ENCODE measurements at regions not wholly inside any gene's neighbourhood (a gene's known extent, or its start where the extent isn't known, plus 50 kb on each side); places are given as distances from the start of the nearest gene placed in this dataset.

DNA sequence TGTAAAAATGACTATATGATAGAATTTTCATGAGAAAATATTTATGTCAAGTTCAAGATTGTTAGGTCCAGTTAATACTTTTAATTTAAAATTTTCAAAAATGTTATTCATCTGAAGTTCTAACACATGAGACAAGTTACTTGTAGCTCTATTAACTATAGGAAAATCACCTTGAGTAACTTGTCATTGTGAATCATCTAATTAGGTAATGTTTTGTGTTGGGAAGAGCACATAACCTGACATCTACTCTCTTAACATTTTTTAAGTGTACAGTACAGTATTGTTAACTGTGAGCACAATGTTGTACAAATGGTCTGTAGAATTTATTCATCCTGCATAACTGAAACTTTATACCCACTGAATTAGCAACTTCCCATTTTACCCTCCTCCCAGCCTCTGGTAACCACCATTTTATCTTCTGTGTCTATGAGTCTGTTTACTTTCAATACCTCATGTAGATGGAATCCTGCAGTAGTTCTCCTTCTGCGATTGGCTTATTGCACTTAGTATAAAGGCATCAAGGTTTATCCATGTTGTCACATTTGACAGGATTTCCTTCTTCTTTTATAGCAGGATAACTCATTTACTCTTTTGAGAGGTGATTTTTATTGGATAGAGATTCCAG lies 54.6 kb downstream of the ARL4A start:
- no peak overlapping the region for H3K4me3 Mint-ChIP-seq
- H3K27ac Mint-ChIP-seq: no peak overlapping the region
- DNase-seq (ENCODE audit: low spot score): no peak
- no peaks in the 10 kb centered on the region for H3K9me3 Mint-ChIP-seq
- H3K36me3 Mint-ChIP-seq (ENCODE audit: low read depth): no peaks in the 10 kb centered on the region
- intact Hi-C loops (cut with micrococcal nuclease): no loop called here
- H3K27me3 Mint-ChIP-seq (ENCODE audit: insufficient read depth): peaks cover 5% of the 10 kb centered on the region
- no peaks in the 10 kb centered on the region for H3K4me1 Mint-ChIP-seq (ENCODE audit: low read depth)

DNA sequence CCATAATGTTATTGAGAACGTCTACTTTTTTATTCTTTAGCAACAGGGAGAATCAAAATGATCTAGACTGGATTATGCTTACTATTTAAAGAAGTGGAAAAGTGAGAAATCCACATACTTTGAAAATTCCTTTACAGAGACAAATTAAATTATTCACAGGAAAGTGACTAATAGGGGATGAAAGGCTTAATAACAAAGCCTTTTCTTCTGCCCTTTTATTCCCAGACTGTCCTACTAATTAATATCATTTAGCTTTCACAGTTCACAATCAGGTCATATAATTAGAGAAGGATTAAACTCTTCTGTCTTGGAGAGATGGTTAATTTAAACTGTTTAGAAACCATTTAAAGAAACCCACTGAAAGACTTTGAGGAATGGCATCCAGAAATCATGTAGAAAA lies 58.8 kb downstream of the ARL4A start:
- no peaks in the 10 kb centered on the region for H3K36me3 Mint-ChIP-seq (ENCODE audit: low read depth)
- no peaks in the 10 kb centered on the region for H3K9me3 Mint-ChIP-seq
- intact Hi-C loops (cut with micrococcal nuclease): no loop called here
- H3K27me3 Mint-ChIP-seq (ENCODE audit: insufficient read depth): peaks cover 5% of the 10 kb centered on the region
- no peak overlapping the region for H3K4me3 Mint-ChIP-seq
- no peak overlapping the region for H3K27ac Mint-ChIP-seq
- no peak for DNase-seq (ENCODE audit: low spot score)
- H3K4me1 Mint-ChIP-seq (ENCODE audit: low read depth): no peaks in the 10 kb centered on the region

DNA sequence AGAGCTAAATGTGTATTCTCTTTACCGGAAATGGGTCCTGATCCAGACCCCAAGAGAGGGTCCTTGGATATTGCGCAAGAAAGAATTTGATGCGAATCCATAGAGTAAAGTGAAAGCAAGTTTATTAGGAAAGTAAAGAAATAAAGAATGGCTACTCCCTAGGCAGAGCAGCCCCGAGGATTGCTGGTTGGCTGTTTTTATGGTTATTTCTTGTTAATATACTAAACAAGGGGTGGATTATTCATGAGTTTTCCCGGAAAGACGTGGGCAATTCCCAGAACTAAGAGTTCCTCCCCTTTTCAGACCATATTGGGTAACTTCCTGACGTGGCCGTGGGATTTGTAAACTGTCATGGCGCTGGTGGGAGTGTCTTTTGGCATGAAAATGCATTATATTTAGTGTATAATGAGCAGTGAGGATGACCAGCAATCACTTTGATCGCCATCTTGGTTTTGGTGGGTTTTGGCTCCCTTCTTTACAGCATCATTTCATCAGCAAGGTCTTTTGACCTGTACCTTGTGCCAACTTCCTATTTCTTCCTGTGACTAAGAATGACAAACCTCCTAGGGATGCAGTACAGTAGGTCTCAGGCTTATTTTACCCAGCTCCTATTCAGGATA lies 60.4 kb downstream of the ARL4A start:
- no peaks in the 10 kb centered on the region for H3K9me3 Mint-ChIP-seq
- H3K27me3 Mint-ChIP-seq (ENCODE audit: insufficient read depth): peaks cover 5% of the 10 kb centered on the region
- DNase-seq (ENCODE audit: low spot score): no peak
- intact Hi-C loops (cut with micrococcal nuclease): no loop called here
- H3K4me3 Mint-ChIP-seq: no peak overlapping the region
- H3K27ac Mint-ChIP-seq: no peak overlapping the region
- H3K4me1 Mint-ChIP-seq (ENCODE audit: low read depth): no peaks in the 10 kb centered on the region
- H3K36me3 Mint-ChIP-seq (ENCODE audit: low read depth): no peaks in the 10 kb centered on the region

DNA sequence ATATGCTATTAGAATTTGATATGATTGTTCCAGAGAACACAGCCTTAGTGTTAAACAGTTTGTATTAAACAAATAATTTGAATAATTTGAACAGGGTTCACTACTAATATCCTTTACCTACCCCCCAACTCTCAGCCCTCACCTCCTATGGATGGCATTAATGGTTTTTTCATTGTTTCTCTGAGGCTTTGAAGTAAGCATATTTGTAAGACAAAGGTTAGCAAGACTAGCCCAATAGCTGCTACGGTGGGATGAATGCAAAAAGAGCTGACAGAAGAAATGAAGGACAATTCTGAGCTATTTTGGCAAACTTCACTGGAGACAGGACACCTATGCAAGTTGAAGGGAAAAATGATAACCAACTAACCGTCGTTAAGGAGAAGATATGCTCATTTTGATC lies 61.6 kb downstream of the ARL4A start:
- H3K9me3 Mint-ChIP-seq: no peaks in the 10 kb centered on the region
- DNase-seq (ENCODE audit: low spot score): no peak
- H3K36me3 Mint-ChIP-seq (ENCODE audit: low read depth): no peaks in the 10 kb centered on the region
- no peak overlapping the region for H3K27ac Mint-ChIP-seq
- H3K4me1 Mint-ChIP-seq (ENCODE audit: low read depth): no peaks in the 10 kb centered on the region
- H3K4me3 Mint-ChIP-seq: no peak overlapping the region
- peaks cover 5% of the 10 kb centered on the region for H3K27me3 Mint-ChIP-seq (ENCODE audit: insufficient read depth)
- intact Hi-C loops (cut with micrococcal nuclease): no loop called here

DNA sequence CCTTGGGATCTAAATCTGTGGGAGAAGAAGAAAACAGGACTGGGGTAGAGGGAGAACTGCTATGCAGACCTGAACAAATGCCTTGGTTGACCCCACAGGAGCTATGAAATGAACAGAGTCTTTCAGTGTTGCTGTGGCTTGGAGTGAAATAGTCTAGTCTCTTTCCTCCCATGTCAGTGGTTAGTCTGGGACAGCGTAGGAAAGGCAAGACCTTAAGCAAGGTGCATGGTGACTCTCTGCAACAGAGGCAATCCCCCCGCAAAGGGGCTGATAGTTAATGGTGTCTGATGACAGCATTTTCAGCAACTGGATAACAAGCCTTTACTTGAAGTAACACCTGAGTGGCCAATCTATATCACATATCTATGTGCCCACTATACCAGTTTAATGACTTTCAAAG lies 62.3 kb downstream of the ARL4A start:
- Mint-ChIP-seq H3K27me3 (ENCODE audit: insufficient read depth) (peaks cover 5% of the 10 kb centered on the region), H3K36me3 (ENCODE audit: low read depth) (no peaks in the 10 kb centered on the region), H3K4me1 (ENCODE audit: low read depth) (no peaks in the 10 kb centered on the region), H3K9me3 (no peaks in the 10 kb centered on the region), H3K27ac (no peak overlapping the region), H3K4me3 (no peak overlapping the region)
- intact Hi-C loops (cut with micrococcal nuclease): no loop called here
- DNase-seq (ENCODE audit: low spot score): no peak

DNA sequence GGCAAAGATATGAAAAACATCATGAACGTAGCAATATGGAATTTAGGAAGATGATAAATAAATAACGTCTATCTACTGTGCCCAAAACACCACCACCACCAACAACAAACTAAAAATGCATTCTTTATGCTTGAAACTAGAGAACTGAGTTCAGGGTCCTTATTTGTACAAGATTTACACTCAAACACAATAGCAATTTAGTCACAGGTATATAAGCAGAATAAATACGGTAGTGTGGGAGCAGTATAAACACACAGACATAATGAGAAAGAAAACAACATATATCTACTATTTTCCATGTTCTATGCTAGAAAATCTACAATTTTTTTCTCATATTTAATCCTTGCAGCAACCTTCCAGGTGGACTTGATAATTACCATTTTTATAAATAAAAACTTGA lies 64.3 kb downstream of the ARL4A start:
- no peak overlapping the region for H3K4me3 Mint-ChIP-seq
- H3K36me3 Mint-ChIP-seq (ENCODE audit: low read depth): no peaks in the 10 kb centered on the region
- no peak overlapping the region for H3K27ac Mint-ChIP-seq
- H3K27me3 Mint-ChIP-seq (ENCODE audit: insufficient read depth): peaks cover 3% of the 10 kb centered on the region
- no peaks in the 10 kb centered on the region for H3K9me3 Mint-ChIP-seq
- intact Hi-C loops (cut with micrococcal nuclease): no loop called here
- H3K4me1 Mint-ChIP-seq (ENCODE audit: low read depth): no peaks in the 10 kb centered on the region
- no peak for DNase-seq (ENCODE audit: low spot score)

DNA sequence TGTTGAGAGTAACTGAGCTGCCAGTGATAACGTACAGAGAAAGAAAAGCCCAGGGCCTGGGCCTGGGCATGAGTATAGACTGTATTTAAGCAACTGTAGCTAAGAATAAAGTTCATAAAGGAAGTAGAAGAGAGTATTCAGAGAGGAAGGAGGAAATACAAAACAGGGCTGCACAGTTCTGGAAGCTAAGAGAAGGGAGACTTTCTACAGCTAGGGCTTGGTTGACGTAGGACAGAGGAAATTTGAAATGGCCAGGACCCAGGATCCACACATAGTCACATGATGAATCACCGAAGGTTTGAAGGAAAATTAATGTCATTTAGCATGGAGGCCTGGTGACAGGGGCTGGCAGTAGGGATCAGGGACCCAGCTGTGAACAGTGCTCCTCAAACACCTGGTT lies 66.7 kb downstream of the ARL4A start:
- DNase-seq (ENCODE audit: low spot score): no peak
- H3K4me3 Mint-ChIP-seq: no peak overlapping the region
- H3K36me3 Mint-ChIP-seq (ENCODE audit: low read depth): no peaks in the 10 kb centered on the region
- H3K27me3 Mint-ChIP-seq (ENCODE audit: insufficient read depth): no peaks in the 10 kb centered on the region
- intact Hi-C loops (cut with micrococcal nuclease): no loop called here
- H3K27ac Mint-ChIP-seq: no peak overlapping the region
- no peaks in the 10 kb centered on the region for H3K9me3 Mint-ChIP-seq
- H3K4me1 Mint-ChIP-seq (ENCODE audit: low read depth): no peaks in the 10 kb centered on the region

DNA sequence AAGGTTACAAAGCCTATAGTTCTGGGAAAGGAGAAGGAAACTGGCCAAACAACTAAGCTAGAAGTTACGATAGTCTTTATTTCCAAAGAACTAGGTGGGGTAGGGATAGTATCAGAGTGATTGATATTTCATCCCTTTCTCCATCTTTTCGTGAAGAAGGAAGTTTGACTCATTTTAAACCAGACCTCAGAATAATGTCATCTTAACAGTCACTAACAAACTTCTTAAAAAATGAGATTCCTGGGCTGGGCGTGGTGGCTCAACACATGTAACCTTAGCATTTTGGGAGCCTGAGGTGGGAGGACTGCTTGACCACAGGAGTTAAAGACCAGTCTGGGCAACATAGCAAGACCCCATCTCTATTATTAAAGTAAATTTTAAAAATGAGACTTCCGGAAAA lies 69.4 kb downstream of the ARL4A start:
- H3K4me1 Mint-ChIP-seq (ENCODE audit: low read depth): no peaks in the 10 kb centered on the region
- H3K27ac Mint-ChIP-seq: no peak overlapping the region
- no peaks in the 10 kb centered on the region for H3K9me3 Mint-ChIP-seq
- DNase-seq (ENCODE audit: low spot score): no peak
- intact Hi-C loops (cut with micrococcal nuclease): no loop called here
- H3K36me3 Mint-ChIP-seq (ENCODE audit: low read depth): no peaks in the 10 kb centered on the region
- H3K4me3 Mint-ChIP-seq: no peak overlapping the region
- H3K27me3 Mint-ChIP-seq (ENCODE audit: insufficient read depth): no peaks in the 10 kb centered on the region

DNA sequence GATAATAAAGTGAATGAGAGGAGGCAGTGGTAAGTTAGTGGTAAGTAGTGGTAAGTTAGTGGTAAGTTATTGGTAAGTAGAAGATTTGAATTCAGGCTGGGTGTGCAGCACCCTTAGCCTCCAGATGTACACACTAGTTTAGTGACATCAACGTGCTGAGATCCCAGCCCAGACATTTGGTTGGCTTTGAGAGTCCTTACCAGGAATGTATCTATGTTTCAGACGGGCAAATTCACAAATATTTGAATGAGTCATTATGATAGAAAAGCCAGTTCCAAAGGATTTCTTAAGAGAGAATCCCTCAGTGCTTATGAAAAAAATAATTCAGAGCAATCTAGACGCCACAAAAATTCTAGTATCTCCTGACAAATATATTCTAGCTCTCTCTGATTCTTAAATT lies 70.0 kb downstream of the ARL4A start:
- Mint-ChIP-seq H3K27ac (no peak overlapping the region), H3K27me3 (ENCODE audit: insufficient read depth) (no peaks in the 10 kb centered on the region), H3K4me1 (ENCODE audit: low read depth) (no peaks in the 10 kb centered on the region), H3K4me3 (no peak overlapping the region), H3K9me3 (no peaks in the 10 kb centered on the region), H3K36me3 (ENCODE audit: low read depth) (no peaks in the 10 kb centered on the region)
- no peak for DNase-seq (ENCODE audit: low spot score)
- intact Hi-C loops (cut with micrococcal nuclease): no loop called here

DNA sequence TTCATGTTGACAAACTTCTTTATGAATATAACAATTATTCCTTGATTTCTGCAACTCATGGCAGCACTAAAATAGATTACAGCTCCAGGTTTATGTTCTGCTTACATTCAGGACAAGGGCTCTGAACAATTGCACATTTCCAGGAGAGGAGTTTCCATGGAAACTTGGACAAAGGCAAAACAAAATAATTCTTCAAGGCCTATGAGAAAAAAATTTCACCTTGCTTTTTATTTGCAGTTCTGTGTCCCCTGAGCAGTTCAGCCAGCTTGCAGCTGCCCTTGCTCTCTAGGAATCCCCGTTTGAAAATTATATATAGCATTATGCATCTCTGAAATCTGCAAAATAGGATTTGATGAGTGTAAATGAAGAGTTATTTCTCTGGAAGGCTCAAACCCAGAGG lies 71.7 kb downstream of the ARL4A start:
- no peaks in the 10 kb centered on the region for H3K9me3 Mint-ChIP-seq
- H3K4me1 Mint-ChIP-seq (ENCODE audit: low read depth): no peaks in the 10 kb centered on the region
- no peak overlapping the region for H3K27ac Mint-ChIP-seq
- DNase-seq (ENCODE audit: low spot score): no peak
- no peak overlapping the region for H3K4me3 Mint-ChIP-seq
- intact Hi-C loops (cut with micrococcal nuclease): no loop called here
- no peaks in the 10 kb centered on the region for H3K36me3 Mint-ChIP-seq (ENCODE audit: low read depth)
- H3K27me3 Mint-ChIP-seq (ENCODE audit: insufficient read depth): peaks cover 2% of the 10 kb centered on the region

DNA sequence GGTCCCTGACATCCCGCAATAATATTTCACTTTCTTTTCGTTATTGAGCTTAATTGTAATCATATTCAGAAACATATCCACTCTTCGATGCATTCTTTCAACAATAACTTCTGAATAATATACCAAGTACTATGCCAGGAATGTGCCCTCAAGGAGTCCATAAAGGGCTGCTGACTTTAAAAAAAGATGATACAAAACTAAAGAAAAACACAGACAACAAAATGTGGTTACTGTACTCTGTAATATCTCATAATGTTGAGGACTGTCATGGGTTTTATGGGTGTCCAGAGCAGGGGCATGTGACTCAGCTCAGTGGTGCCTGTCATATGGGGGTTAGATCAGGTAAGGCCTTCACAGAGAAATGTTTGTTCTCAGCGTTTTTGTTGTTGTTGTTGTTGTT lies 73.7 kb downstream of the ARL4A start:
- DNase-seq (ENCODE audit: low spot score): no peak
- intact Hi-C loops (cut with micrococcal nuclease): no loop called here
- Mint-ChIP-seq H3K9me3 (no peaks in the 10 kb centered on the region), H3K4me1 (ENCODE audit: low read depth) (no peaks in the 10 kb centered on the region), H3K27ac (no peak overlapping the region), H3K36me3 (ENCODE audit: low read depth) (no peaks in the 10 kb centered on the region), H3K27me3 (ENCODE audit: insufficient read depth) (peaks cover 2% of the 10 kb centered on the region), H3K4me3 (no peak overlapping the region)

DNA sequence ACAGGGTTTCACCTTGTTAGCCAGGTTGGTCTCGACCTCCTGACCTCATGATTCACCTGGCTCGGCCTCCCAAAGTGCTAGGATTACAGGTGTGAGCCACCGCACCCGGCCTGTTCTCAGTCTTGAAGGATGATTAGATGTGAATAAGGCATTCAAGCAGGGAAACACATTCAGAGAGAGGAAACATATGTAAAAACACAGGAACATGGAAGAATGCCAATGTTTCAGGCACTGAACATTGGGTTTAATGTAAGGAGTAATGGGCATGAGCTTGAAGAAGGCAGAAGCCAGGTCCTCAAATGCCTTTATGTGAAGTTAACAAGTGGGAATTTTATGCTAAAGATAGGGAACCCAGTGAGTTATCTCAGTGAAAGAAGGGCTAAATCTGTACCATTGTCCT lies 74.3 kb downstream of the ARL4A start:
- H3K9me3 Mint-ChIP-seq: no peaks in the 10 kb centered on the region
- H3K4me3 Mint-ChIP-seq: no peak overlapping the region
- no peak overlapping the region for H3K27ac Mint-ChIP-seq
- DNase-seq (ENCODE audit: low spot score): no peak
- no peaks in the 10 kb centered on the region for H3K36me3 Mint-ChIP-seq (ENCODE audit: low read depth)
- H3K4me1 Mint-ChIP-seq (ENCODE audit: low read depth): no peaks in the 10 kb centered on the region
- intact Hi-C loops (cut with micrococcal nuclease): no loop called here
- peaks cover 2% of the 10 kb centered on the region for H3K27me3 Mint-ChIP-seq (ENCODE audit: insufficient read depth)

DNA sequence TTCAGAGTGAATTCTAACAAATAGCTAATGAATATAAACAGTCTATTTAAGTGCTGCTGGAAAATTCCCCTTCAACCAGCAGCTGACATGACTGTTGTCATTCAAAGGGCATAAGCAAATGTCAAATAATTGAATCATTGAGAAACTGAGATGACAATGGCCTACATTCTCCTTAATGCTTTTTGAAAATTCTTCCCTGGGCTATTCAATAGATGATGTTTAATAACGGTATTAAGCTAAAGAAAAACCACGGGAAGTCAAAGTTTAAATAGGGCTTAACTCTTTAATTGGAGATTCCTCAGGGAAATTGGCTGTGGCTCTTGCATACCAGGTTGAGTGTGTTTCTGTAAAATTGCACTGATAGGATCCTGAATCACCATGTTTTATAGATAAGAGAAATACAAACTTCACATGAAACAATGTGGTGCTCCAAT lies 77.0 kb downstream of the ARL4A start:
- no peak for DNase-seq (ENCODE audit: low spot score)

More for the DNA sequence above, 77.0 kb downstream of the ARL4A start:
- Mint-ChIP-seq H3K27ac (no peak overlapping the region), H3K9me3 (no peaks in the 10 kb centered on the region), H3K4me3 (no peak overlapping the region), H3K36me3 (ENCODE audit: low read depth) (no peaks in the 10 kb centered on the region), H3K4me1 (ENCODE audit: low read depth) (no peaks in the 10 kb centered on the region), H3K27me3 (ENCODE audit: insufficient read depth) (peaks cover 8% of the 10 kb centered on the region)
- intact Hi-C loops (cut with micrococcal nuclease): no loop called here
